ENCODE measurements at regions not wholly inside any gene's neighbourhood (a gene's known extent, or its start where the extent isn't known, plus 50 kb on each side); places are given as distances from the start of the nearest gene placed in this dataset.

GRCh38 chr18:78677483-78678317 is 301.9 kb upstream of the SALL3 start:
- TF ChIP-seq CTCF (IDR thresholded peaks at IDR 0.05) = no peak
- no peaks in the 10 kb centered on the region for H3K4me1 ChIP-seq (ENCODE audit: control insufficient read depth in 1 of 2, low read depth in 2 of 2)
- no peak for DNase-seq (ENCODE audit: low spot score)

GRCh38 chr18:78678318-78678695 is 301.3 kb upstream of the SALL3 start:
- H3K4me3 ChIP-seq = no peak overlapping the region
- no peaks in the 10 kb centered on the region for H3K9me3 ChIP-seq
- H3K36me3 ChIP-seq = no peaks in the 10 kb centered on the region
- H3K27me3 ChIP-seq (replicated peaks; ENCODE audit: insufficient read depth) = no peaks in the 10 kb centered on the region
- no peaks in the 10 kb centered on the region for H3K4me1 ChIP-seq (ENCODE audit: control insufficient read depth in 1 of 2, low read depth in 2 of 2)
- DNase-seq (ENCODE audit: low spot score) (no peak), ATAC-seq (ENCODE audit: insufficient number of reproducible peaks, low FRiP score, low read depth) (no peak)
- no peak overlapping the region for H3K27ac ChIP-seq
- TF ChIP-seq CTCF (IDR thresholded peaks at IDR 0.05) = no peak

More at GRCh38 chr18:78677483-78678317, 301.9 kb upstream of the SALL3 start:
- H3K27ac ChIP-seq = no peak overlapping the region
- no peak for ATAC-seq (ENCODE audit: insufficient number of reproducible peaks, low FRiP score, low read depth)
- H3K4me3 ChIP-seq = no peak overlapping the region
- no peaks in the 10 kb centered on the region for H3K27me3 ChIP-seq (replicated peaks; ENCODE audit: insufficient read depth)
- no peaks in the 10 kb centered on the region for H3K36me3 ChIP-seq
- no peaks in the 10 kb centered on the region for H3K9me3 ChIP-seq

- no peak for DNase-seq (ENCODE audit: low spot score)
Measured at GRCh38 chr18:78679031-78679430, 300.6 kb upstream of the SALL3 start.

GRCh38 chr18:78679613-78680260 is 299.9 kb upstream of the SALL3 start:
- no peak for DNase-seq (ENCODE audit: low spot score)
- TF ChIP-seq CTCF (IDR thresholded peaks at IDR 0.05) = no peak
- H3K9me3 ChIP-seq = no peaks in the 10 kb centered on the region
- H3K36me3 ChIP-seq = no peaks in the 10 kb centered on the region
- no peaks in the 10 kb centered on the region for H3K27me3 ChIP-seq (replicated peaks; ENCODE audit: insufficient read depth)
- no peak overlapping the region for H3K27ac ChIP-seq
- no peak overlapping the region for H3K4me3 ChIP-seq
- H3K4me1 ChIP-seq (ENCODE audit: control insufficient read depth in 1 of 2, low read depth in 2 of 2) = no peaks in the 10 kb centered on the region
- ATAC-seq (ENCODE audit: insufficient number of reproducible peaks, low FRiP score, low read depth) = no peak

More at GRCh38 chr18:78679031-78679430, 300.6 kb upstream of the SALL3 start:
- Histone ChIP-seq H3K4me3 (no peak overlapping the region), H3K4me1 (ENCODE audit: control insufficient read depth in 1 of 2, low read depth in 2 of 2) (no peaks in the 10 kb centered on the region), H3K27me3 (replicated peaks; ENCODE audit: insufficient read depth) (no peaks in the 10 kb centered on the region), H3K27ac (no peak overlapping the region), H3K9me3 (no peaks in the 10 kb centered on the region), H3K36me3 (no peaks in the 10 kb centered on the region)
- ATAC-seq (ENCODE audit: insufficient number of reproducible peaks, low FRiP score, low read depth) = no peak
- no peak for TF ChIP-seq CTCF (IDR thresholded peaks at IDR 0.05)

GRCh38 chr18:78681396-78681795 is 298.2 kb upstream of the SALL3 start:
- no peaks in the 10 kb centered on the region for H3K9me3 ChIP-seq
- H3K27ac ChIP-seq = no peak overlapping the region
- TF ChIP-seq CTCF (IDR thresholded peaks at IDR 0.05) = no peak
- no peaks in the 10 kb centered on the region for H3K27me3 ChIP-seq (replicated peaks; ENCODE audit: insufficient read depth)
- DNase-seq (ENCODE audit: low spot score) (no peak), ATAC-seq (ENCODE audit: insufficient number of reproducible peaks, low FRiP score, low read depth) (no peak)
- no peak overlapping the region for H3K4me3 ChIP-seq
- no peaks in the 10 kb centered on the region for H3K4me1 ChIP-seq (ENCODE audit: control insufficient read depth in 1 of 2, low read depth in 2 of 2)
- no peaks in the 10 kb centered on the region for H3K36me3 ChIP-seq
